ENCODE measurements at regions not wholly inside any gene's neighbourhood (a gene's known extent, or its start where the extent isn't known, plus 50 kb on each side); places are given as distances from the start of the nearest gene placed in this dataset.

DNA sequence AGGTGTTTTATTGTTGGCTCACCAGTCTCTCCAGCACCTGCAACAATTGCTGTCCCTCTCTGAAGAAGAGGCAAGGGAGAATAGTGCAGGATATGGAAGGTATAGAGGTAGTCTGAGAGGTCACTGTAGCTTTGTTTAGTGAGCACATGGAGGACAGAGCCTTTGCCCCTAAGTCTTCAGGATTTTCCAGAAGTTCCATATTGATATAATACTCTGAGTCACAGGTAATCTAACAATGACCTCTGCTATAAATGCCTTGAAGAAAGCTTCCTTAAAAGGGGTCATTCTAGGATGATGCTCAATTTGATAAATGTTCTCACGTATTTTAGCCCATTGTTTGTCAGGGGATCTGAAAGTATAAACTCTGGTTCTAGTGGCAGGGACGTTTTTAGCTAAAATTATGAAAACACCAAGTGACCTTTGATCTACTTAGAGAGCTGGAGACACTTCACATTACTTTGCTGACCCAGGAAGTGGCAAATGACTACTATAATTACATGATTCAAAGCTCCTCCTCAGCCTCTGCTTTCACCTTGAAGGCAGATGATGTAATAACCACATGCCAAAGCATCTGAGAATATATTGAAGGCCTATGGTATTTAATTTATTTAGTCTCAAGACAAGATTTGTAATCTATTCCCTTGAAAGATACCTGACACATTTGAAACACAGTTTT, 366.9 kb upstream of the NUDT12 start:
- ChIA-PET POLR2A (no interaction called here), CTCF (no interaction called here)
- no peak for TF ChIP-seq SP1 (IDR thresholded peaks at IDR 0.05)
- TF ChIP-seq L3MBTL2 (conservative IDR thresholded peaks at IDR 0.05) = no peak
- no peak for TF ChIP-seq NFRKB (IDR thresholded peaks at IDR 0.05)
- no peak for TF ChIP-seq FOXA1 (IDR thresholded peaks at IDR 0.05)
- TF ChIP-seq SUZ12 (IDR thresholded peaks at IDR 0.05) = no peak
- TF ChIP-seq FOXM1 (IDR thresholded peaks at IDR 0.05; ENCODE audit: borderline replicate concordance) = no peak
- TF ChIP-seq FOXK2 (IDR thresholded peaks at IDR 0.05) = no peak
- TF ChIP-seq ZNF384 (IDR thresholded peaks at IDR 0.05) = no peak
- no peak for DNase-seq (ENCODE audit: extremely low spot score)

DNA sequence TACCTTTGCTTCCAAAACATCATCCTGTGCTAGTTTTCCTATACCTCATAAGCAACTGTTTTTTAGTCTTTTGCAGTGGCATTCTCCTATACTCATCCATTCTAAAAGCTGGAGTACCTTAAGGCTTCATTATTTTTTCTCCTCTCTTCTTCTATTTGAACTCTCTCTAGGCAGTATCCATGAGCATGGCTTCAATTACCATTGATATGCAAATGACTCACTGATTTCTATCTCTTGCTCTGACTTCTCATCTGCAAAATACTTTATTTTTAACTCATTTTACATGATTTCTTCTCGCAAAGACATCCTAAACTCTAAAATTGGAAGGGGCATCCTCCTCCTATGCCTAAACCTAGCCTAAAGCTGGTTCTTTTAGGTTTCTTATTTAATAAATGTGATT, 365.1 kb upstream of the NUDT12 start:
- ChIA-PET CTCF (no interaction called here), POLR2A (no interaction called here)
- no peak for DNase-seq (ENCODE audit: extremely low spot score)
- no peak for TF ChIP-seq FOXM1 (IDR thresholded peaks at IDR 0.05; ENCODE audit: borderline replicate concordance)
- TF ChIP-seq FOXK2 (IDR thresholded peaks at IDR 0.05) = no peak

GRCh38 chr5:103923616-103924168, 361.1 kb upstream of the NUDT12 start:
- ChIA-PET CTCF (no interaction called here), POLR2A (no interaction called here)
- no peak for DNase-seq (ENCODE audit: extremely low spot score)
- TF ChIP-seq FOXM1 (IDR thresholded peaks at IDR 0.05; ENCODE audit: borderline replicate concordance) (no peak), HDGF (IDR thresholded peaks at IDR 0.05; ENCODE audit: borderline replicate concordance) (no peak), FOXK2 (IDR thresholded peaks at IDR 0.05) (no peak)

GRCh38 chr5:103919506-103919905, 356.9 kb upstream of the NUDT12 start:
- no peak for DNase-seq (ENCODE audit: extremely low spot score)
- CTCF ChIA-PET = interaction anchor here (0.8 to 1.0 kb wide), 2 partner anchors 10 to 109 kb away, joined by 3 read pairs; no protein-coding TSS in a partner anchor
- TF ChIP-seq ELF4 (IDR thresholded peaks at IDR 0.05) (no peak), PKNOX1 (IDR thresholded peaks at IDR 0.05) (no peak), SP1 (IDR thresholded peaks at IDR 0.05) (no peak), FOXK2 (IDR thresholded peaks at IDR 0.05) (no peak), BHLHE40 (IDR thresholded peaks at IDR 0.05; ENCODE audit: borderline replicate concordance) (no peak), CTBP1 (IDR thresholded peaks at IDR 0.05; ENCODE audit: borderline replicate concordance) (no peak), HDGF (IDR thresholded peaks at IDR 0.05; ENCODE audit: borderline replicate concordance) (no peak), ARNT (IDR thresholded peaks at IDR 0.05) (no peak), ZNF384 (IDR thresholded peaks at IDR 0.05) (no peak), FOXA1 (IDR thresholded peaks at IDR 0.05) (no peak), SUZ12 (IDR thresholded peaks at IDR 0.05) (no peak), NFRKB (IDR thresholded peaks at IDR 0.05) (no peak), TARDBP (IDR thresholded peaks at IDR 0.05) (no peak), FOXM1 (IDR thresholded peaks at IDR 0.05; ENCODE audit: borderline replicate concordance) (no peak), LEF1 (IDR thresholded peaks at IDR 0.05; ENCODE audit: borderline replicate concordance) (no peak), L3MBTL2 (conservative IDR thresholded peaks at IDR 0.05) (no peak)
- POLR2A ChIA-PET = no interaction called here

- no peak for TF ChIP-seq FOXA1 (IDR thresholded peaks at IDR 0.05)
- TF ChIP-seq LEF1 (IDR thresholded peaks at IDR 0.05; ENCODE audit: borderline replicate concordance) = no peak
- TF ChIP-seq ELF4 (IDR thresholded peaks at IDR 0.05) = no peak
- no peak for TF ChIP-seq PKNOX1 (IDR thresholded peaks at IDR 0.05)
- TF ChIP-seq HDGF (IDR thresholded peaks at IDR 0.05; ENCODE audit: borderline replicate concordance) = no peak
- TF ChIP-seq CTBP1 (IDR thresholded peaks at IDR 0.05; ENCODE audit: borderline replicate concordance) = peak; percentile 47; the same call in 1 of the 2 replicates
- TF ChIP-seq BHLHE40 (IDR thresholded peaks at IDR 0.05; ENCODE audit: borderline replicate concordance) = no peak
- TF ChIP-seq FOXM1 (IDR thresholded peaks at IDR 0.05; ENCODE audit: borderline replicate concordance) = no peak
- no peak for TF ChIP-seq SUZ12 (IDR thresholded peaks at IDR 0.05)
- no peak for TF ChIP-seq FOXK2 (IDR thresholded peaks at IDR 0.05)
- TF ChIP-seq NFRKB (IDR thresholded peaks at IDR 0.05) = no peak
- TF ChIP-seq SP1 (IDR thresholded peaks at IDR 0.05) = no peak
- TF ChIP-seq ARNT (IDR thresholded peaks at IDR 0.05) = no peak
- TF ChIP-seq ZNF384 (IDR thresholded peaks at IDR 0.05) = peak; percentile 74
- TF ChIP-seq TARDBP (IDR thresholded peaks at IDR 0.05) = no peak
- no peak for TF ChIP-seq L3MBTL2 (conservative IDR thresholded peaks at IDR 0.05)
- ChIA-PET CTCF (interaction anchor here (0.6 to 1.0 kb wide), 4 partner anchors 9 to 495 kb away, joined by 3 to 4 read pairs (median 4); no protein-coding TSS in a partner anchor), POLR2A (no interaction called here)
- no peak for DNase-seq (ENCODE audit: extremely low spot score)
These were observed 356.2 kb upstream of the NUDT12 start for GRCh38 chr5:103918668-103919367.

GRCh38 chr5:103915081-103915480, 352.5 kb upstream of the NUDT12 start:
- no peak for TF ChIP-seq FOXA1 (IDR thresholded peaks at IDR 0.05)
- TF ChIP-seq NFRKB (IDR thresholded peaks at IDR 0.05) = no peak
- DNase-seq (ENCODE audit: extremely low spot score) = no peak
- POLR2A ChIA-PET = no interaction called here
- CTCF ChIA-PET = no interaction called here

GRCh38 chr5:103910786-103911185, 348.2 kb upstream of the NUDT12 start:
- CTCF ChIA-PET = no interaction called here
- TF ChIP-seq HDGF (IDR thresholded peaks at IDR 0.05; ENCODE audit: borderline replicate concordance) (no peak), PKNOX1 (IDR thresholded peaks at IDR 0.05) (no peak), FOXM1 (IDR thresholded peaks at IDR 0.05; ENCODE audit: borderline replicate concordance) (no peak), FOXA1 (IDR thresholded peaks at IDR 0.05) (no peak), TARDBP (IDR thresholded peaks at IDR 0.05) (no peak), NFRKB (IDR thresholded peaks at IDR 0.05) (no peak), SUZ12 (IDR thresholded peaks at IDR 0.05) (no peak), BHLHE40 (IDR thresholded peaks at IDR 0.05; ENCODE audit: borderline replicate concordance) (no peak), L3MBTL2 (conservative IDR thresholded peaks at IDR 0.05) (no peak), CTBP1 (IDR thresholded peaks at IDR 0.05; ENCODE audit: borderline replicate concordance) (no peak), SP1 (IDR thresholded peaks at IDR 0.05) (no peak), ARNT (IDR thresholded peaks at IDR 0.05) (no peak), FOXK2 (IDR thresholded peaks at IDR 0.05) (no peak), LEF1 (IDR thresholded peaks at IDR 0.05; ENCODE audit: borderline replicate concordance) (no peak), ZNF384 (IDR thresholded peaks at IDR 0.05) (no peak), ELF4 (IDR thresholded peaks at IDR 0.05) (no peak)
- POLR2A ChIA-PET = no interaction called here

More at GRCh38 chr5:103910786-103911185, 348.2 kb upstream of the NUDT12 start:
- DNase-seq (ENCODE audit: extremely low spot score) = no peak

Measured in HEK293T (cell line).